KBM-7 (cell line): ENCODE measurements at regions not wholly inside any gene's neighbourhood (a gene's known extent, or its start where the extent isn't known, plus 50 kb on each side); places are given as distances from the start of the nearest gene placed in this dataset.
"Not testable (repeated sequence)": the region's sequence is repeated elsewhere in the genome, so short reads cannot be mapped to it uniquely, and the experiment has no call there.

ENCODE experiments used
- DNase-seq: peaks from one replicate; pipeline ENCODE4 v3.0.0-alpha.2; 2015
- in situ Hi-C: fragments of 300-500 bp; cut with MboI; formaldehyde crosslinking; loops from 2 replicates; pipeline ENCODE4 v1.14.3; 2020; ENCODE audit warnings: low sequenced_read_pairs, low pct_unique_long_range_greater_than_20kb, mixed read lengths

GRCh38 chr1:171397851-171398469, 84.0 kb downstream of the FMO4 start:
- in situ Hi-C loops = no loop called here
- DNase-seq = no peak

DNA sequence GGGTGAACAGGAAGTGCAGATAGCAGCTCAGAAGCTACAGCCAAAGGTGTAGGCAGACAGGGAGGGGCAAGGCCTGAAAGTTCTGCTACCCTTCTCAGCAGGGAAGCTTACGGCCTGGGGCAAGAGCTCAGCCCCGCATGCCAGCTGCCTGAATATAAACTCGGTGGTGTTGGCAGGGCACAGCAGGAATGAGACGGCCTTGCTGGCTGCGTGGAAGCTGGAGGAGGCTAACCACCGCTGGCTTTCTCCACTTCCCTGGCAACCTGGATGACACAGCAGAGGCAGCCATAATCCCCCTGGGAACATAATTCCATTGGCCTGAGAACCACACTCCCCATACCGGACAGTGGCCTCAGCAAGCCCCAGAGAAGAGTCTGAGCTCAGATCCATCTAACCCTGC, 81.9 kb upstream of the PRRC2C start:
- in situ Hi-C loops = no loop called here
- DNase-seq = no peak

DNA sequence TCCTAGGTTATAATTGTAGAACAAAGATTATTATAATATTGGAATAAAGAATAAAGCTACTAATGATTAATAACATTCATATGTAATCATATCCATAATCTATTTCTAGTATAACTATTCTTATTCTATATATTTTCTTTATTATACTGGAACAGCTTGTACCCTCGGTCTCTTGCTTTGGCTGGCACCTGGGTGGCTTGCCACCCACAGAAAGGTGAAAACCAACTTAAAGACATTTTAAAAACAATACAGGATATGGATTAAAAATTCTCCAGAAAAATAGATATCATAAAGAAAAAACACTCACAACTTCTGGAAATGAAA, 80.0 kb upstream of the PRRC2C start:
- in situ Hi-C loops = no loop called here
- DNase-seq = no peak

- in situ Hi-C loops, DNase-seq: not testable (repeated sequence)
These were observed 71.8 kb upstream of the PRRC2C start for GRCh38 chr1:171413557-171413956.

DNA sequence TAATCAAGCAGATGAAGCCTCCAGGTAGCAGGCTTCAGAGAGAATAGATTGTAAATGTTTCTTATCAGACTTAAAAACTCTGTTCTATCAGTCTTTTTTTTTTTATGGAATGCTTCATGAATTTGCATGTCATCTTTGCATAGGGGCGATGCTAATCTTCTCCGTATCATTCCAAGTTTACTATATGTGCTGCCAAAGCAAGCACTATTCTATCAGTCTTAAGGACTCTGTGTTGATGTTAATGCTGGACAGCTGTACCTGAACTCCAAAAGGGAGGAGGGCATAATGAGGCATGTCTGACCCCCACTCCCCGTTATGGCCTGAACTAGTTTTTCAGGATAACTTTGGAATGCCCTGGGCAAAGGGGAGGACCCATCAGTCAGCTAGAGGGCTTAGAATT, 66.8 kb upstream of the PRRC2C start:
- no peak for DNase-seq
- in situ Hi-C loops = no loop called here

DNA sequence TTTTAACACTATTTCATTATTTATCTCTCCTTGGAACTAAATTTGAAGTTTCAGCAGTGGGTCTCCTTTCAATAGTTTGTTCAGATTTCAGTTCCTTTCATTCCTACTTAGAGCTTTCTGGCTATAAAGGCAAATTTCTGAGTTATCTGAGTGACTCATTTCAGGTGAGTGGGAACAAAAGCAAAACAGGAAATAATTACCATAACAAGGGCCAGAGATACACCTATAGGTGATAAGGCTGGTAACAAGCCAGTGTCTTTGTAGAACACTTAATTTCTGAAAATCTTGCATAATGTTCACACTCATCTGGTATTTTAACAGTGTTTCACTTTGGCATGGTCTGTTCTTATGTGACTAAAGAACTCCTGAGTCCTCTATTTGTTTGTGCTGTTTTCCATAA, 64.5 kb upstream of the PRRC2C start:
- DNase-seq = no peak
- in situ Hi-C loops = no loop called here

DNA sequence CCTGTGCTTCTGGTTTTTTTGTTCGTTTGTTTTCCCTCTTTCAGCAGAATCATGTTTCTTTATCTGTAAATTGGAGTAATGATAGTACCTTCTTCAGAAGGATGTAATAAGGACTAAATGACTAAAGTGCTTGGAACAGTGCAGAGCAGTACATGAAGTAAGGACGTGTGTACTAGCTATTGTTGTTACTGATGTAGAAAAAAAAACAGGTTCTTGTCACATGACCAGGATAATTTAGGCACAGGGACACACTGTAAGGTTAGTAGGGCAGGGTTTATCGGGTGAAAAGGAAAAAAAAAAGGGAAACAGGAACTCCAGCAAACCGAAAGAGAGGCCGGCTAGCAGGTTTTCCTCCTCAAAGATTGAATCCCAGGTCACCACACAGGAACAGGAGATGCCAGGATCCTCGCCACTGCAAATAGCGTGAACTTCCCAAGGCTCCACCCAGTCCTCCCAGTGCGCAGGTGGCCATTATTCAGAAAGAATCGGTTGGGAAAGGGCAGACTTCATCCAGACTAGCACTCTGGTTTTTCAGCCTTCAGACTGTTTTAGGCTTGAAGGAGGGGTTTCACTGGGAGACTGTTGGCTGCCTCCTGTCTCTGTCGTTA, 63.8 kb upstream of the PRRC2C start:
- in situ Hi-C loops = no loop called here
- DNase-seq = no peak

DNA sequence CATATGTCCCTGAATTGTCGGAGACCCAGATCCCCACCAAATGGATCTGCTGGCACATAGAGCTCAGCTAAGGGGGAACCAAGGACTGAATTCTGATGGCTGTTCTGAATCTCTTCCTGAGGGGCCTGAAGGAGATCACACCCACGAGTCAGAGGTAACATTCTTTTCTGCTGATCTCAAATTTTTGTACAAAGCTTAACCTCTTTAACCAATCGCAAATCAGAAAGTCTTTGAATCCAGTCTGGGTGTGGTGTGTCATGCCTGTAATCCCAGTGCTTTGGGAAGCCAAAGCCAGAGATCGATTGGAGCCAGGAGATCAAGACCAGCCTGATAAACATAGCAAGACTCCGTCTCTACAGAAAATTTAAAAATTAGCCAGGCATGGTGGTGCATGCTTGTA, 62.8 kb upstream of the PRRC2C start:
- in situ Hi-C loops = no loop called here
- DNase-seq = no peak

DNA sequence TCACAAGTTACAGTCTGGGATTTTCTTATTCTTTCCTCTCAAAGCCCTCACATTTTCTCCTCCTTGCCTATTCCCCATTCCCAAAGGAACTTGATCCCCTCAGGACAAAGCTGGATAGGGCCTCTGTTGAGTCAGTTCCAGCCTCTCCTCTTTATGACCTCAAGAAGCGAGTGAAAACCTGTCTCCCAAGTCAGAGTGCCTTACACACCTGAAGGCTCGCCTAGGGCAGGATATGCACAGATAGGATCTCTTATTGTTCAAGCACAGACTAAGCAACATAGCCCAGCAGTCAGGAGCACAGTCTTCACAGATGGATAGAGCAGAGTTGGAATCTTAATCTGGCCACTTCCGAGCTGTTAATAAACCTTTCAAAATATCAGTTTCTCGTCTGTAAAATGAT, 60.8 kb upstream of the PRRC2C start:
- DNase-seq = no peak
- in situ Hi-C loops = no loop called here

DNA sequence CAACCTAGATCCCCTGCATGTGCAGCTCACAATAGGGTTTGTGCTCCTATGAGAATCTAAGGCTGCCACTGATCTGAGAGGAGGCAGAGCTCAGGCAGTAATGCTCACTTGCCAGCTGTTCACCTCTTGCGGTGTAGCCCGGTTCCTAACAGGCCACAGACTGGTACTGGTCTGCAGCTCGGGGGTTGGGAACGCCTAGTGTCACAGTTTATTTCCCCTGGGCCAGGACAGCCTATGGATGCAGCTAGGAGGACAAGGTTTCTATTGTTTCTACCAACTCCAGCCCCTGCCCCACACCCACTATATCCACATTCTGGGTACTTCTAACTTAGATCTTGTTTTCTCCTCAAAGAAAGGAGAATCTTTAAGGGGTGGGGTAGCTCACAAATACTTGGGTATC, 58.7 kb upstream of the PRRC2C start:
- no peak for DNase-seq
- in situ Hi-C loops = no loop called here

- in situ Hi-C loops = no loop called here
- DNase-seq = no peak
These were observed 57.4 kb upstream of the PRRC2C start for GRCh38 chr1:171427852-171428471.

DNA sequence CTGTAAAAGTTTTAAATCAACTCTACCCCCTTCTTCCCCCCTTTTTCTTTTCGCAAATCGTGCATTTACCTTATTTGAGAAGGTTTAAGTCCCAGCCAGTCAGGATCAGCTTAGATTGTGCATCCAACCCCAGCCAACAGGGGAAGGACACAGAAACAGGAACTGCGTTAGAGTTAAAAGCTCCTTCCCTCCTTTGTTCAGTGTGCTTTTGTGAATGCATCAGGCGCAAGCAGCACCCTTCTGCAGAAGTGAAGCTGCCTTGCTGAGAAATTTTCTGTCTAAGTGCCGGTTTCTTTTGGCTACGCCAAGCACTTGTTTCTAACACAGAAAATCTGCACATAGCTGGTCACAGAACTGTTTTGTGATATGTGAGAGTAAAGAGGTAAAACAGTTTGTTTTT, 56.2 kb upstream of the PRRC2C start:
- in situ Hi-C loops = no loop called here

GRCh38 chr1:171431994-171432393, 53.3 kb upstream of the PRRC2C start:
- in situ Hi-C loops = no loop called here
- DNase-seq = no peak

More for the DNA sequence above, 56.2 kb upstream of the PRRC2C start:
- no peak for DNase-seq

GRCh38 chr1:171432473-171432872, 52.9 kb upstream of the PRRC2C start:
- no peak for DNase-seq
- in situ Hi-C loops = no loop called here

DNA sequence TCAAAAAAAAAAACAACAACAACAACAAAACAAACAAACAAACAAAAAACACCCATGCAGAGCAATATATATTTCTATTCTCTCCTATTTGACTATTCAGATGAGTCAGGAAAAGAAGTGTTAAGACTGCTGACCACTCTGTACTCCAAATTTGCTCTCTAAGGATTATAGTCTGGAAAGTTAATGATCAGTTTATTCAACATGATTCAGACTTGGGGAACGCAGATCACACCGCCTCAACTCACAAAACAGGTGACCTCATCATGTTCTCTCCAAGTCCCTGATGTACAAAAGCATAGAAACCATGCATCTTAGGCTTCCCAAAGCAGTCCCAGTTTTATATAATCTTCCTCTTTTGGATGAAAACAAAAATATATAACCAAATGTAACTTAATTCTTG, 51.9 kb upstream of the PRRC2C start:
- DNase-seq = no peak
- in situ Hi-C loops = no loop called here

DNA sequence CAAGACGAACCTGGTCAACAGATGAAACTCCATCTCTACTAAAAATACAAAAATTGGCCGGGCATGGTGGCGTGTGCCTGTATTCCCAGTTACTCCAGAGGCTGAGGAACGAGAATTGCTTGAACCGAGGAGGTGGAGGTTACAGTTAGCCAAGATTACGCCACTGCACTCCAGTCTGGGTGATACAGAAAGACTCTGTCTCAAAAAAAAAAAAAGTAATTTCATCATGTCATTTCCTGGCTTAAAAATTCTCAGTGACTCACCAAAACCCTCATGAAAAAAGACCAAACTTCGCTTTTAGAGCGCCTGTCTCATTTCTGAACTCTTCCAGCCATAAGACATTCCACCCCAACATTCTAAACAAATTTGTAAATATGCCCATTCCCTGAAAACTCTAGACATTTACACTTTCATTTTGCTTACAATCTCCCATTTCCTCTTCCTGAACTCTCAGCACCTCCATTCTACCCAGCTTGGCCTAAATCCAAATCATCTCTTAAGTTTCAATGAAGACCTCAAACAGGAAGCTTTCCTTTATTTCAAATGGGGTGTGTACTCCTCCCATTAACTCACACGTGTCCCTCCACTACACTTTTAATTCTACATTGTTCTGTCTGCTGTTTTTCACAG, 50.5 kb upstream of the PRRC2C start:
- in situ Hi-C loops = no loop called here
- peak; percentile 56 for DNase-seq
